Nephron progenitor cell (in vitro differentiated cells): ENCODE measurements at regions not wholly inside any gene's neighbourhood (a gene's known extent, or its start where the extent isn't known, plus 50 kb on each side); places are given as distances from the start of the nearest gene placed in this dataset.

Experiments
- DNase-seq: peaks from one replicate; pipeline ENCODE4 v3.0.0; 2021
- H3K27ac Mint-ChIP-seq: 2 replicates; pipeline ENCODE4 v1.8.0; 2021; ENCODE audit warnings: mild to moderate bottlenecking, moderate library complexity, mixed read lengths
- H3K27me3 Mint-ChIP-seq: 2 replicates; pipeline ENCODE4 v1.8.0; 2021; ENCODE audit warnings: mild to moderate bottlenecking, low read depth, mixed read lengths; ENCODE audit not compliant: poor library complexity
- H3K36me3 Mint-ChIP-seq: 2 replicates; pipeline ENCODE4 v1.8.0; 2021; ENCODE audit warnings: low read depth, mixed read lengths
- H3K4me1 Mint-ChIP-seq: 2 replicates; pipeline ENCODE4 v1.8.0; 2021; ENCODE audit warnings: mixed read lengths
- H3K4me3 Mint-ChIP-seq: 2 replicates; pipeline ENCODE4 v1.8.0; 2021; ENCODE audit warnings: mild to moderate bottlenecking, moderate library complexity, mixed read lengths
- H3K9me3 Mint-ChIP-seq: 2 replicates; pipeline ENCODE4 v1.8.0; 2021; ENCODE audit warnings: mild to moderate bottlenecking, moderate library complexity, mixed read lengths
- TF ChIP-seq, protein P1 (sequence below): fragments of 200-600 bp; sonication (generic); IDR thresholded peaks from 2 replicates; pipeline ENCODE4 v1.5.0; 2021; ENCODE audit warnings: antibody characterized with exemption

DNA sequence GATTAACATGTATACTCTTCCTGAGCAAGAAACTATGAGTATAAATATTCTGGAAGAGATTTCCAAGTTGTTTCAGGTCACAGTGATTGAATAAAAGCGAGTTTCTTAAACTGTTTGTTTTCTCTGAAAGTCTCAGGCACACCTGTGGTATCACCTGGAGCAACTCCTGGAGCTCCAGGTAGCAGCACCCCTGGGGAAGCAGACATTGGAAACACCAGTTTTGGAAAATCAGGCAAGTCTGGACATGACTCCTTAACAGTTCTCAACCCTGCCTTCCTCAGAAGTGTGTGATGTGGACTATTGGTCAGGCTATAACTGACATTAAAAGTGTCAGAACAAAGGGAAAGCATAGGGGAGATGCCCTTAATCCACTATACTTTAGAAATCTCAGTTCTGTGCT lies 217.6 kb upstream of the CNTN1 start:
- Mint-ChIP-seq H3K36me3 (no peaks in the 10 kb centered on the region), H3K4me1 (peaks cover 9% of the 10 kb centered on the region), H3K27ac (no peak overlapping the region), H3K4me3 (no peak overlapping the region), H3K9me3 (peaks cover 10% of the 10 kb centered on the region), H3K27me3 (no peaks in the 10 kb centered on the region)
- TF ChIP-seq, protein P1, sequence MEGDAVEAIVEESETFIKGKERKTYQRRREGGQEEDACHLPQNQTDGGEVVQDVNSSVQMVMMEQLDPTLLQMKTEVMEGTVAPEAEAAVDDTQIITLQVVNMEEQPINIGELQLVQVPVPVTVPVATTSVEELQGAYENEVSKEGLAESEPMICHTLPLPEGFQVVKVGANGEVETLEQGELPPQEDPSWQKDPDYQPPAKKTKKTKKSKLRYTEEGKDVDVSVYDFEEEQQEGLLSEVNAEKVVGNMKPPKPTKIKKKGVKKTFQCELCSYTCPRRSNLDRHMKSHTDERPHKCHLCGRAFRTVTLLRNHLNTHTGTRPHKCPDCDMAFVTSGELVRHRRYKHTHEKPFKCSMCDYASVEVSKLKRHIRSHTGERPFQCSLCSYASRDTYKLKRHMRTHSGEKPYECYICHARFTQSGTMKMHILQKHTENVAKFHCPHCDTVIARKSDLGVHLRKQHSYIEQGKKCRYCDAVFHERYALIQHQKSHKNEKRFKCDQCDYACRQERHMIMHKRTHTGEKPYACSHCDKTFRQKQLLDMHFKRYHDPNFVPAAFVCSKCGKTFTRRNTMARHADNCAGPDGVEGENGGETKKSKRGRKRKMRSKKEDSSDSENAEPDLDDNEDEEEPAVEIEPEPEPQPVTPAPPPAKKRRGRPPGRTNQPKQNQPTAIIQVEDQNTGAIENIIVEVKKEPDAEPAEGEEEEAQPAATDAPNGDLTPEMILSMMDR, result no peak
- no peak for DNase-seq

- TF ChIP-seq, protein P1, result no peak
- Mint-ChIP-seq H3K27me3 (no peaks in the 10 kb centered on the region), H3K4me3 (no peak overlapping the region), H3K4me1 (no peaks in the 10 kb centered on the region), H3K9me3 (no peaks in the 10 kb centered on the region), H3K27ac (no peak overlapping the region), H3K36me3 (no peaks in the 10 kb centered on the region)
- DNase-seq, result no peak
Measured at GRCh38 chr12:40499856-40500255, 192.4 kb upstream of the CNTN1 start.

DNA sequence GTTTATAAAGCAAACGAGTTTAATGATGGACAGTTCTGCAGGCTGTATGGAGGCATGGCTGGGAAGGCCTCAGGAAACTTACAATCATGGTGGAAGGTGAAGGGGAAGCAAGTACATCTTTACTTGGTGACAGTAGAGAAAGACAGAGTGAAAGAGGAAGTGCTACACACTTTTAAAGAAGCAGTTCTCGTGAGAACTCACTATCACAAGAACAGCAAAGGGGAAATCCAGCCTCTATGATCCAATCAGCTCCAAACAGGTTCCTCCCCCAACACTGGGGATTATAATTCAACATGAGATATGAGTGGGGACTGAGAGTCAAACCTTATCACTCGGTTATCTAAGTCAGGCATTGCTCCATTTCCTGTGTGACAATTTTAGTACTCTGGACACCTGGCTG lies 189.9 kb upstream of the CNTN1 start:
- Mint-ChIP-seq H3K4me3 (no peak overlapping the region), H3K9me3 (no peaks in the 10 kb centered on the region), H3K27me3 (no peaks in the 10 kb centered on the region), H3K36me3 (no peaks in the 10 kb centered on the region), H3K4me1 (no peaks in the 10 kb centered on the region), H3K27ac (no peak overlapping the region)
- DNase-seq, result no peak
- TF ChIP-seq, protein P1, result no peak

DNA sequence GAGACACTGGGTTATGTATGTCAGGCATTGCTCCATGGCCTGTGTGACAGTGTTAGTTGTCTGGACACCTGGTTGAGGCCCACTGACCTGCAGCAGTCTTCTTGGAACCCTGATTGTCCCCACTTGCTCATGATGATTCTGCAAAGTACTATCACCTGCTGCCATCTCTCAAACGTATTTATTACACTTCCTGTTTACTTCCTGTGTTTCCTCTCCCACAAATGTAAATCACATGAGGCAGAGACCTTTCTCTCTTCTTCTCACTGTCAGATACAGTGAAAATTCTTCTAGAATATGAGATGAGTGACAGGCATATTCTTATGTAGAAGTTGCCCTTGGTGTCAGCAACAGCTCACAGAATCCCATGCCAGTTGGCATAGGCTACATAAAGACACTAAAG lies 186.9 kb upstream of the CNTN1 start:
- TF ChIP-seq, protein P1, result no peak
- H3K27me3 Mint-ChIP-seq, result peaks cover 3% of the 10 kb centered on the region

DNA sequence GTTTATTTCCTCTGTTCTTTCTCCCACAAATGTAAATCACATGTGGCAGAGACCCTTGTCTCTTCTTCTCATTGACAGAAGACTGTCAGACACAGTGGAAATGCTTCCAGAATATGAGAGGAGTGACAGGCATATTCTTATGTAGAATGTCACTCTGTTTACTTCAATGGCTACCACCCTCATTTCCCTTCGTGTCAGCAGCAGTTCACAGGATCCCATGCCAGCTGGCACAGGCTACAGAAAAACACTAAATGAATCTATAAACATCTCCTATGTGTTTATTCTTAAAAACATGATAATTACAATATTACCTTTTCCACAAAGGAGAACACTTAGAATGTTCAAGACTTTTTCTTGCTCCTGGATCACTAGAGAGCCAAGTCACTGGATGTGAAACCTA lies 183.8 kb upstream of the CNTN1 start:
- H3K27ac Mint-ChIP-seq, result no peak overlapping the region
- no peak for DNase-seq
- H3K4me3 Mint-ChIP-seq, result no peak overlapping the region
- H3K27me3 Mint-ChIP-seq, result peaks cover 3% of the 10 kb centered on the region
- TF ChIP-seq, protein P1, result no peak
- no peaks in the 10 kb centered on the region for H3K9me3 Mint-ChIP-seq
- H3K36me3 Mint-ChIP-seq, result no peaks in the 10 kb centered on the region
- no peaks in the 10 kb centered on the region for H3K4me1 Mint-ChIP-seq

More for the DNA sequence above, 186.9 kb upstream of the CNTN1 start:
- no peaks in the 10 kb centered on the region for H3K4me1 Mint-ChIP-seq
- H3K9me3 Mint-ChIP-seq, result no peaks in the 10 kb centered on the region
- H3K36me3 Mint-ChIP-seq, result no peaks in the 10 kb centered on the region
- no peak overlapping the region for H3K4me3 Mint-ChIP-seq
- H3K27ac Mint-ChIP-seq, result no peak overlapping the region
- DNase-seq, result no peak

DNA sequence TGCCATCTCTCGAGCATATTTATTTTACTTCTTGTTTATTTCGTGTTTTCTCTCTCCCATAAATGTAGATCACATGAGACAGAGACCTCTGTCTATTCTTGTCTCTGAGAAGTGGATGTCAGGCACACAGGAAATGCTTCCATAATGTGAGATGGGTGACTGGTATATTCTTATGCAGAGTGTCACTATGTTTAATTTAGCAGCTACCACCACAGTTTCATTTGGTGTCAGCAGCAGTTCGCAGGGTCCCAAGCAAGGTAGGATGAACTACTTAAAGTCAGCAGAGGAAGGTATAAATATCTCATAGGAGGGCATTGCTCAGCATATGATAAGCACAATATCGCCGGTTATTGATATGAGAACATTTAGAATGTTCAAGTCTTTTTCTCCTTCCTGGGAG lies 180.9 kb upstream of the CNTN1 start:
- Mint-ChIP-seq H3K9me3 (no peaks in the 10 kb centered on the region), H3K4me3 (no peak overlapping the region), H3K36me3 (no peaks in the 10 kb centered on the region), H3K27me3 (peaks cover 3% of the 10 kb centered on the region), H3K4me1 (peaks cover 13% of the 10 kb centered on the region), H3K27ac (no peak overlapping the region)
- TF ChIP-seq, protein P1, result no peak
- no peak for DNase-seq
